ENCODE measurements at regions not wholly inside any gene's neighbourhood (a gene's known extent, or its start where the extent isn't known, plus 50 kb on each side); places are given as distances from the start of the nearest gene placed in this dataset.

- Histone ChIP-seq H3K4me3 (no peak overlapping the region), H3K27me3 (peaks cover 0 to 3% of the 10 kb centered on the region in 2 donors), H3K27ac (no peak overlapping the region), H3K9me3 (peaks cover 0 to under 1% of the 10 kb centered on the region in 2 donors), H3K36me3 (no peaks in the 10 kb centered on the region), H3K4me1 (no peaks in the 10 kb centered on the region)
- ATAC-seq (no peak), DNase-seq (peak in 1 of 4 donors; percentile 59)
- intact Hi-C loops (cut with DNase I): no loop called here
- no peak for TF ChIP-seq CTCF (IDR thresholded peaks at IDR 0.05)
Observed at GRCh38 chr9:135328485-135329417, 150.8 kb upstream of the PPP1R26 start.

GRCh38 chr9:135329571-135330306 is 149.8 kb upstream of the PPP1R26 start:
- no peaks in the 10 kb centered on the region for H3K36me3 ChIP-seq
- intact Hi-C loops (cut with DNase I): no loop called here
- peaks cover 0 to 2% of the 10 kb centered on the region in 2 donors for H3K9me3 ChIP-seq
- ATAC-seq: no peak
- no peak overlapping the region for H3K27ac ChIP-seq
- H3K4me3 ChIP-seq: no peak overlapping the region
- peak in 1 of 4 donors; percentile 67 for DNase-seq
- TF ChIP-seq CTCF (IDR thresholded peaks at IDR 0.05): no peak
- H3K27me3 ChIP-seq: peaks cover 0 to 3% of the 10 kb centered on the region in 2 donors
- no peaks in the 10 kb centered on the region for H3K4me1 ChIP-seq

GRCh38 chr9:135330307-135330631 is 149.3 kb upstream of the PPP1R26 start:
- intact Hi-C loops (cut with DNase I): no loop called here
- ATAC-seq (no peak), DNase-seq (no peak)
- Histone ChIP-seq H3K36me3 (no peaks in the 10 kb centered on the region), H3K4me1 (no peaks in the 10 kb centered on the region), H3K9me3 (peaks cover 0 to 2% of the 10 kb centered on the region in 2 donors), H3K4me3 (no peak overlapping the region), H3K27ac (no peak overlapping the region), H3K27me3 (peaks cover 0 to 3% of the 10 kb centered on the region in 2 donors)
- TF ChIP-seq CTCF (IDR thresholded peaks at IDR 0.05): no peak

- Histone ChIP-seq H3K4me1 (no peaks in the 10 kb centered on the region), H3K4me3 (no peak overlapping the region), H3K9me3 (peaks cover 0 to 2% of the 10 kb centered on the region in 2 donors), H3K36me3 (no peaks in the 10 kb centered on the region), H3K27ac (no peak overlapping the region), H3K27me3 (peaks cover 0 to 2% of the 10 kb centered on the region in 2 donors)
- TF ChIP-seq CTCF (IDR thresholded peaks at IDR 0.05): no peak
- no peak for ATAC-seq
- intact Hi-C loops (cut with DNase I): no loop called here
- no peak for DNase-seq
Observed at GRCh38 chr9:135330685-135331590, 148.6 kb upstream of the PPP1R26 start.
